ENCODE measurements at regions not wholly inside any gene's neighbourhood (a gene's known extent, or its start where the extent isn't known, plus 50 kb on each side); places are given as distances from the start of the nearest gene placed in this dataset.

GRCh38 chr13:59120297-59120843 lies 1043.4 kb downstream of the DIAPH3 start:
- no peaks in the 10 kb centered on the region for H3K27me3 Mint-ChIP-seq
- H3K27ac Mint-ChIP-seq, result no peak overlapping the region
- peaks cover 0 to 3% (median 0%) of the 10 kb centered on the region in 3 donors for H3K9me3 ChIP-seq (ENCODE audit: control extremely low read depth in 1 of 3, control insufficient read depth in 2 of 3, insufficient read depth in 1 of 3, low read length in 2 of 3)
- ChIA-PET POLR2A (no interaction called here), CTCF (no interaction called here)
- no peaks in the 10 kb centered on the region for H3K4me1 Mint-ChIP-seq
- no peak overlapping the region for H3K9ac ChIP-seq (ENCODE audit: low read length)
- H3K4me3 ChIP-seq (ENCODE audit: control extremely low read depth in 1 of 5, extremely low read depth in 1 of 5, insufficient read depth in 1 of 5, low read depth in 2 of 5, low read length in 4 of 5), result no peak overlapping the region
- H3K27ac ChIP-seq (ENCODE audit: low read length in 2 of 2), result no peak overlapping the region
- no peaks in the 10 kb centered on the region for H4K20me1 ChIP-seq (ENCODE audit: control insufficient read depth, insufficient read depth, low read length, poor library complexity, severe bottlenecking)
- H3K79me2 ChIP-seq (ENCODE audit: control insufficient read depth, insufficient read depth, low read length), result no peaks in the 10 kb centered on the region
- peaks cover under 1% of the 10 kb centered on the region for H3K9me3 Mint-ChIP-seq (ENCODE audit: insufficient read depth)
- no peak overlapping the region for H3K4me3 Mint-ChIP-seq
- no peaks in the 10 kb centered on the region for H3K36me3 ChIP-seq (replicated peaks in 1 of 2; ENCODE audit: control extremely low read depth in 1 of 2, control insufficient read depth in 1 of 2, extremely low read depth in 1 of 2, insufficient read depth in 2 of 2, low read length in 1 of 2)
- intact Hi-C loops (cut with micrococcal nuclease), result no loop called here
- no peak for DNase-seq
- WGBS (ENCODE audit: insufficient coverage), result 100% methylated on average over 4 of the region's 7 CpGs
- H3K27me3 ChIP-seq (replicated peaks in 1 of 4; ENCODE audit: control extremely low read depth in 1 of 4, control insufficient read depth in 3 of 4, insufficient read depth in 4 of 4, low read length in 3 of 4), result no peaks in the 10 kb centered on the region
- no peak overlapping the region for H3K4me2 ChIP-seq (replicated peaks; ENCODE audit: low read depth, low read length, poor library complexity, severe bottlenecking)
- no peak overlapping the region for H2AFZ ChIP-seq (ENCODE audit: insufficient read depth, low read depth, low read length, poor library complexity, severe bottlenecking)
- TF ChIP-seq, protein P1, sequence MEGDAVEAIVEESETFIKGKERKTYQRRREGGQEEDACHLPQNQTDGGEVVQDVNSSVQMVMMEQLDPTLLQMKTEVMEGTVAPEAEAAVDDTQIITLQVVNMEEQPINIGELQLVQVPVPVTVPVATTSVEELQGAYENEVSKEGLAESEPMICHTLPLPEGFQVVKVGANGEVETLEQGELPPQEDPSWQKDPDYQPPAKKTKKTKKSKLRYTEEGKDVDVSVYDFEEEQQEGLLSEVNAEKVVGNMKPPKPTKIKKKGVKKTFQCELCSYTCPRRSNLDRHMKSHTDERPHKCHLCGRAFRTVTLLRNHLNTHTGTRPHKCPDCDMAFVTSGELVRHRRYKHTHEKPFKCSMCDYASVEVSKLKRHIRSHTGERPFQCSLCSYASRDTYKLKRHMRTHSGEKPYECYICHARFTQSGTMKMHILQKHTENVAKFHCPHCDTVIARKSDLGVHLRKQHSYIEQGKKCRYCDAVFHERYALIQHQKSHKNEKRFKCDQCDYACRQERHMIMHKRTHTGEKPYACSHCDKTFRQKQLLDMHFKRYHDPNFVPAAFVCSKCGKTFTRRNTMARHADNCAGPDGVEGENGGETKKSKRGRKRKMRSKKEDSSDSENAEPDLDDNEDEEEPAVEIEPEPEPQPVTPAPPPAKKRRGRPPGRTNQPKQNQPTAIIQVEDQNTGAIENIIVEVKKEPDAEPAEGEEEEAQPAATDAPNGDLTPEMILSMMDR (IDR thresholded peaks at IDR 0.05), result no peak
- TF ChIP-seq EZH2 (IDR thresholded peaks at IDR 0.05; ENCODE audit: borderline replicate concordance, insufficient read depth, low read depth, low read length, poor library complexity, severe bottlenecking), result no peak
- ATAC-seq (ENCODE audit: low read depth), result no peak
- H3K4me1 ChIP-seq (ENCODE audit: control insufficient read depth in 2 of 2, insufficient read depth in 2 of 2, low read length in 2 of 2), result no peaks in the 10 kb centered on the region

- DNase-seq (no peak), ATAC-seq (ENCODE audit: low read depth) (no peak)
- Histone ChIP-seq H3K4me1 (ENCODE audit: control insufficient read depth in 2 of 2, insufficient read depth in 2 of 2, low read length in 2 of 2) (no peaks in the 10 kb centered on the region), H3K9me3 (ENCODE audit: control extremely low read depth in 1 of 3, control insufficient read depth in 2 of 3, insufficient read depth in 1 of 3, low read length in 2 of 3) (peaks cover 0 to 3% (median 0%) of the 10 kb centered on the region in 3 donors), H3K4me3 (ENCODE audit: control extremely low read depth in 1 of 5, extremely low read depth in 1 of 5, insufficient read depth in 1 of 5, low read depth in 2 of 5, low read length in 4 of 5) (no peak overlapping the region), H3K27me3 (replicated peaks in 1 of 4; ENCODE audit: control extremely low read depth in 1 of 4, control insufficient read depth in 3 of 4, insufficient read depth in 4 of 4, low read length in 3 of 4) (no peaks in the 10 kb centered on the region), H4K20me1 (ENCODE audit: control insufficient read depth, insufficient read depth, low read length, poor library complexity, severe bottlenecking) (no peaks in the 10 kb centered on the region), H2AFZ (ENCODE audit: insufficient read depth, low read depth, low read length, poor library complexity, severe bottlenecking) (no peak overlapping the region), H3K9ac (ENCODE audit: low read length) (no peak overlapping the region), H3K27ac (ENCODE audit: low read length in 2 of 2) (no peak overlapping the region), H3K4me2 (replicated peaks; ENCODE audit: low read depth, low read length, poor library complexity, severe bottlenecking) (no peak overlapping the region), H3K79me2 (ENCODE audit: control insufficient read depth, insufficient read depth, low read length) (no peaks in the 10 kb centered on the region), H3K36me3 (replicated peaks in 1 of 2; ENCODE audit: control extremely low read depth in 1 of 2, control insufficient read depth in 1 of 2, extremely low read depth in 1 of 2, insufficient read depth in 2 of 2, low read length in 1 of 2) (no peaks in the 10 kb centered on the region)
- Mint-ChIP-seq H3K27ac (no peak overlapping the region), H3K27me3 (no peaks in the 10 kb centered on the region), H3K4me3 (no peak overlapping the region), H3K4me1 (no peaks in the 10 kb centered on the region), H3K9me3 (ENCODE audit: insufficient read depth) (peaks cover 3% of the 10 kb centered on the region)
- POLR2A ChIA-PET, result no interaction called here
- CTCF ChIA-PET, result no interaction called here
- TF ChIP-seq EZH2 (IDR thresholded peaks at IDR 0.05; ENCODE audit: borderline replicate concordance, insufficient read depth, low read depth, low read length, poor library complexity, severe bottlenecking), result no peak
- TF ChIP-seq, protein P1 (IDR thresholded peaks at IDR 0.05), result no peak
- WGBS (ENCODE audit: insufficient coverage), result 95% methylated on average over 2 of the region's 3 CpGs
- intact Hi-C loops (cut with micrococcal nuclease), result no loop called here
These were observed 1042.2 kb downstream of the DIAPH3 start for GRCh38 chr13:59121507-59121906.
